Adrenal gland (tissue), 5 donors: ENCODE measurements at regions not wholly inside any gene's neighbourhood (a gene's known extent, or its start where the extent isn't known, plus 50 kb on each side); places are given as distances from the start of the nearest gene placed in this dataset.

Experiments
- POLR2A ChIP-seq, 2 donors: fragments of 450-650 bp; IDR thresholded peaks; one replicate each; pipeline ENCODE4 v1.6.1; 2017; ENCODE audit warnings: antibody characterized with exemption in 2 of 2, mild to moderate bottlenecking in 2 of 2, moderate library complexity in 1 of 2
- TF ChIP-seq, protein P1 (sequence below), 6 experiments: fragments of 450-650 bp in 4 of 6; fragments of 200-600 bp in 2 of 6; sonication (generic) in 1 of 6; IDR thresholded peaks; 1 replicate in 5 of 6; 2 replicates in 1 of 6; pipeline versions ENCODE4 v1.5.1 to v1.8.0; 2016 to 2021; ENCODE audit warnings: antibody characterized with exemption in 6 of 6, mild to moderate bottlenecking in 2 of 6, moderate library complexity in 1 of 6
- donor health status: DM: no; HTN: no; CAD: no.

DNA sequence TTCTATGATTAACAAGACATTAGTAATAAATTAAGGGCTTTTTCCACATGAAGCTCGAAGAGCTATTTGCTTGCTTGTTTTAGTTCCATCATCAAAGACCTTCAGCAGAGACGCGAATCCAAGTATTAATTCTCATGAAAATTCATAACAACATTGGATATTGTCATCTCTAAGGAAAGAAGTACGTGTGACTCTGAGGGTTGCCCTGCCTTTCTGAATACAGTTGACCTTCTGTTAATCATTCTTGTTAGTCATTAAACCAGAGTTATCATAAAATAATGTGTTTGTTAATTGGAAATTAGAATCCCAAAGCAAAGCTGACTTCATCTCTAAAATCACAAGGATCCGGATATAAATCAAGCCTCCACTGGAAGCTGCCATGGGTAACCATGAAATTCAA is 222.5 kb downstream of the ZNF608 start:
- no peak for TF ChIP-seq POLR2A (IDR thresholded peaks at IDR 0.05)
- TF ChIP-seq, protein P1, sequence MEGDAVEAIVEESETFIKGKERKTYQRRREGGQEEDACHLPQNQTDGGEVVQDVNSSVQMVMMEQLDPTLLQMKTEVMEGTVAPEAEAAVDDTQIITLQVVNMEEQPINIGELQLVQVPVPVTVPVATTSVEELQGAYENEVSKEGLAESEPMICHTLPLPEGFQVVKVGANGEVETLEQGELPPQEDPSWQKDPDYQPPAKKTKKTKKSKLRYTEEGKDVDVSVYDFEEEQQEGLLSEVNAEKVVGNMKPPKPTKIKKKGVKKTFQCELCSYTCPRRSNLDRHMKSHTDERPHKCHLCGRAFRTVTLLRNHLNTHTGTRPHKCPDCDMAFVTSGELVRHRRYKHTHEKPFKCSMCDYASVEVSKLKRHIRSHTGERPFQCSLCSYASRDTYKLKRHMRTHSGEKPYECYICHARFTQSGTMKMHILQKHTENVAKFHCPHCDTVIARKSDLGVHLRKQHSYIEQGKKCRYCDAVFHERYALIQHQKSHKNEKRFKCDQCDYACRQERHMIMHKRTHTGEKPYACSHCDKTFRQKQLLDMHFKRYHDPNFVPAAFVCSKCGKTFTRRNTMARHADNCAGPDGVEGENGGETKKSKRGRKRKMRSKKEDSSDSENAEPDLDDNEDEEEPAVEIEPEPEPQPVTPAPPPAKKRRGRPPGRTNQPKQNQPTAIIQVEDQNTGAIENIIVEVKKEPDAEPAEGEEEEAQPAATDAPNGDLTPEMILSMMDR (IDR thresholded peaks at IDR 0.05): no peak
